Testis (tissue), 2 donors: ENCODE measurements at regions not wholly inside any gene's neighbourhood (a gene's known extent, or its start where the extent isn't known, plus 50 kb on each side); places are given as distances from the start of the nearest gene placed in this dataset.

ENCODE experiments used
- DNase-seq: peaks from one replicate; pipeline ENCODE4 v3.0.0-alpha.2; 2019
- H3K27ac ChIP-seq, 2 donors: fragments of 200-600 bp; sonication (generic); one replicate each; pipeline ENCODE4 v1.5.1; 2019
- H3K27me3 ChIP-seq: fragments of 200-600 bp; sonication (generic); one replicate; pipeline ENCODE4 v1.5.1; 2019
- H3K36me3 ChIP-seq: fragments of 200-600 bp; sonication (generic); one replicate; pipeline ENCODE4 v1.5.1; 2017; ENCODE audit warnings: low read depth; ENCODE audit errors: missing control alignments
- H3K4me1 ChIP-seq: fragments of 200-600 bp; sonication (generic); one replicate; pipeline ENCODE4 v1.5.1; 2019
- H3K4me3 ChIP-seq, 2 donors: fragments of 200-600 bp; sonication (generic); one replicate each; pipeline ENCODE4 v1.5.1; 2017 to 2019
- H3K9me3 ChIP-seq: fragments of 200-600 bp; sonication (generic); one replicate; pipeline ENCODE4 v1.5.1; 2017
- CTCF ChIP-seq, 3 experiments: fragments of 450-650 bp in 2 of 3; fragments of 200-600 bp in 1 of 3; sonication (generic) in 1 of 3; IDR thresholded peaks; one replicate each; pipeline ENCODE4 v1.5.1; 2016 to 2019; ENCODE audit warnings: antibody characterized with exemption in 3 of 3, mild to moderate bottlenecking in 2 of 3, moderate library complexity in 1 of 3
- POLR2A ChIP-seq: fragments of 450-650 bp; IDR thresholded peaks from one replicate; pipeline ENCODE4 v1.6.1; 2017; ENCODE audit warnings: antibody characterized with exemption, mild to moderate bottlenecking, moderate library complexity
- WGBS, 2 donors: methylation state at CpG; one replicate each; pipeline ENCODE4 v1.1.5; 2018; 5-methylcytosine and 5-hydroxymethylcytosine counted together
- intact Hi-C: fragments of 100-400 bp; cut with DNase I; formaldehyde crosslinking; loops from one replicate; pipeline ENCODE4 v1.15.1; 2023; ENCODE audit warnings: low total_unique reads

- Histone ChIP-seq H3K36me3 (no peaks in the 10 kb centered on the region), H3K4me3 (no peak overlapping the region), H3K9me3 (no peaks in the 10 kb centered on the region), H3K27ac (no peak overlapping the region), H3K27me3 (no peaks in the 10 kb centered on the region), H3K4me1 (no peaks in the 10 kb centered on the region)
- 23 to 25% methylated on average over 2 of the region's 2 CpGs for WGBS, 2 donors
- intact Hi-C loops = no loop called here
- DNase-seq = no peak
- no peak for TF ChIP-seq POLR2A
- no peak for TF ChIP-seq CTCF (IDR thresholded peaks at IDR 0.05)
Observed at GRCh38 chr17:13725288-13725990, 123.7 kb upstream of the HS3ST3A1 start.

DNA sequence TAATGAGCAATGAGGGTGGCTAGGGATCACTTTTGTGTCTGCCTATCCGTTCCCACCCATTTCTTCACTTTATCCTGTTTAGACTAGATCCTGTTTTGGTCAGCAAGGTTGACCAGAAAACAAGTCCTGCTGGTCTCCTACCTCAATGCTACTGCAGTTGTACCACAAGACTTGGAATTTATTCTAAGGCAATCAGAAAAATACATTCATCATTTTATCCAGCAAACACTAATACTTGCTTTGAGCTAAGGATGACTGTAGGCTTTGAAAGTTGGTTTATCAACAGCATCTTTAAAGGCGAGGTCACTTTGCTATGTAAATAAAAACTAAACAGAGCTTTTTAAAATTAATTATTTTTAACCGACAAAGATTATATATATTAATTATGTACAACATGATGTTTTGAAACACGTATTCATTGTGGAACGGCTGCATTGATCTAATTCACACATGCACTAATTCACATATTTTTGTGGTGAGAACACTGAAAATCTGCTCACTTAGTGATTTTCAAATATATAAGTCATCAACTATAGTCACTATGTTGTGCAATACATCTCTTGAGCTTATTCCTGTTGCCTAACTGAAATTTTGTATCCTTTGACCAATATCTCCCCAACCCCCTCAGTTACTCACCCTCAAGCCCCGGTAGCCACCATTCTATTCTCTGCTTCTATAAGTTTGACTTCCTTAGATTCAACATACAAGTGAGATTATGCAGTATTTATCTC is 125.9 kb upstream of the HS3ST3A1 start:
- intact Hi-C loops = no loop called here

GRCh38 chr17:13728781-13729180 is 127.1 kb upstream of the HS3ST3A1 start:
- Histone ChIP-seq H3K27ac (no peak overlapping the region), H3K9me3 (no peaks in the 10 kb centered on the region), H3K4me1 (no peaks in the 10 kb centered on the region), H3K36me3 (no peaks in the 10 kb centered on the region), H3K4me3 (no peak overlapping the region), H3K27me3 (no peaks in the 10 kb centered on the region)
- WGBS, 2 donors = 55 to 60% methylated on average over 4 of the region's 4 CpGs
- intact Hi-C loops = no loop called here
- TF ChIP-seq CTCF (IDR thresholded peaks at IDR 0.05) (no peak), POLR2A (no peak)
- no peak for DNase-seq

More for the DNA sequence above, 125.9 kb upstream of the HS3ST3A1 start:
- TF ChIP-seq POLR2A (no peak), CTCF (IDR thresholded peaks at IDR 0.05) (no peak)
- DNase-seq = no peak
- 94 to 96% methylated on average over 6 of the region's 6 CpGs for WGBS, 2 donors
- Histone ChIP-seq H3K4me3 (no peak overlapping the region), H3K9me3 (no peaks in the 10 kb centered on the region), H3K36me3 (no peaks in the 10 kb centered on the region), H3K4me1 (no peaks in the 10 kb centered on the region), H3K27me3 (no peaks in the 10 kb centered on the region), H3K27ac (no peak overlapping the region)

GRCh38 chr17:13729466-13730134 is 127.9 kb upstream of the HS3ST3A1 start:
- 86% methylated on average over 10 of the region's 10 CpGs for WGBS, 2 donors
- TF ChIP-seq POLR2A = no peak
- no peak for TF ChIP-seq CTCF (IDR thresholded peaks at IDR 0.05)
- Histone ChIP-seq H3K4me1 (no peaks in the 10 kb centered on the region), H3K9me3 (no peaks in the 10 kb centered on the region), H3K27me3 (no peaks in the 10 kb centered on the region), H3K4me3 (no peak overlapping the region), H3K36me3 (no peaks in the 10 kb centered on the region), H3K27ac (no peak overlapping the region)
- intact Hi-C loops = no loop called here
- DNase-seq = no peak
